RWPE1 (cell line): ENCODE measurements at regions not wholly inside any gene's neighbourhood (a gene's known extent, or its start where the extent isn't known, plus 50 kb on each side); places are given as distances from the start of the nearest gene placed in this dataset.

Source experiments
- CTCF ChIA-PET: fragments of 350-600 bp; sonication (Branson Sonifier 250); formaldehyde crosslinking; extraction: SDS; loops from one replicate; lab custom pipeline; 2021; lab: Yijun Ruan, JAX
- POLR2A ChIA-PET: fragments of 400-600 bp; formaldehyde crosslinking; extraction: SDS; loops from one replicate; lab custom pipeline; 2020; ENCODE audit warnings: antibody characterized with exemption; ENCODE audit not compliant: low non-redundant PET; lab: Yijun Ruan, JAX
- DNase-seq: peaks from one replicate; pipeline ENCODE4 v3.0.0; 2012; ENCODE audit warnings: low spot score
- H3K27ac ChIP-seq: fragments of 450-650 bp; 2 replicates; pipeline ENCODE4 v1.5.1; 2017
- TF ChIP-seq, protein P1 (sequence below): fragments of 450-650 bp; conservative IDR thresholded peaks from 2 replicates; pipeline ENCODE4 v1.5.1; 2017; ENCODE audit warnings: low read depth, mild to moderate bottlenecking

DNA sequence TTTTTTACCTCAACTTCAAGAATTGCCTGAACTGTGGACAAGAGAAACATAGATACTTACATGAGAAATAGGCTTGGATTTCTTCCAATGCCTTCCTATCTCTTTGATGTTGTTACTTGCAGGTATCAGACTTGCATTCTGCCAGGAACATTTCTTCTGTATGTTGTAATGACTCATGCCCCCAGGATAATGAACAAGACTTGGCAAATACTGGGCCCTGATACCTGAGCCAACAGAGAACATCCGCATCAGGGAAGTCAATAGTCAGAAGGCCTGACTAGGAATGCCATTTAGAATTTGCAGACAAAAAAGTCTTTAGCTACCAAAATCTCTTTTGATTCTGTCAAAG, 273.7 kb upstream of the KIRREL3 start:
- DNase-seq = peak; percentile 56
- ChIA-PET POLR2A (no interaction called here), CTCF (no interaction called here)
- TF ChIP-seq, protein P1, sequence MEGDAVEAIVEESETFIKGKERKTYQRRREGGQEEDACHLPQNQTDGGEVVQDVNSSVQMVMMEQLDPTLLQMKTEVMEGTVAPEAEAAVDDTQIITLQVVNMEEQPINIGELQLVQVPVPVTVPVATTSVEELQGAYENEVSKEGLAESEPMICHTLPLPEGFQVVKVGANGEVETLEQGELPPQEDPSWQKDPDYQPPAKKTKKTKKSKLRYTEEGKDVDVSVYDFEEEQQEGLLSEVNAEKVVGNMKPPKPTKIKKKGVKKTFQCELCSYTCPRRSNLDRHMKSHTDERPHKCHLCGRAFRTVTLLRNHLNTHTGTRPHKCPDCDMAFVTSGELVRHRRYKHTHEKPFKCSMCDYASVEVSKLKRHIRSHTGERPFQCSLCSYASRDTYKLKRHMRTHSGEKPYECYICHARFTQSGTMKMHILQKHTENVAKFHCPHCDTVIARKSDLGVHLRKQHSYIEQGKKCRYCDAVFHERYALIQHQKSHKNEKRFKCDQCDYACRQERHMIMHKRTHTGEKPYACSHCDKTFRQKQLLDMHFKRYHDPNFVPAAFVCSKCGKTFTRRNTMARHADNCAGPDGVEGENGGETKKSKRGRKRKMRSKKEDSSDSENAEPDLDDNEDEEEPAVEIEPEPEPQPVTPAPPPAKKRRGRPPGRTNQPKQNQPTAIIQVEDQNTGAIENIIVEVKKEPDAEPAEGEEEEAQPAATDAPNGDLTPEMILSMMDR = no peak
- H3K27ac ChIP-seq = no peak overlapping the region

DNA sequence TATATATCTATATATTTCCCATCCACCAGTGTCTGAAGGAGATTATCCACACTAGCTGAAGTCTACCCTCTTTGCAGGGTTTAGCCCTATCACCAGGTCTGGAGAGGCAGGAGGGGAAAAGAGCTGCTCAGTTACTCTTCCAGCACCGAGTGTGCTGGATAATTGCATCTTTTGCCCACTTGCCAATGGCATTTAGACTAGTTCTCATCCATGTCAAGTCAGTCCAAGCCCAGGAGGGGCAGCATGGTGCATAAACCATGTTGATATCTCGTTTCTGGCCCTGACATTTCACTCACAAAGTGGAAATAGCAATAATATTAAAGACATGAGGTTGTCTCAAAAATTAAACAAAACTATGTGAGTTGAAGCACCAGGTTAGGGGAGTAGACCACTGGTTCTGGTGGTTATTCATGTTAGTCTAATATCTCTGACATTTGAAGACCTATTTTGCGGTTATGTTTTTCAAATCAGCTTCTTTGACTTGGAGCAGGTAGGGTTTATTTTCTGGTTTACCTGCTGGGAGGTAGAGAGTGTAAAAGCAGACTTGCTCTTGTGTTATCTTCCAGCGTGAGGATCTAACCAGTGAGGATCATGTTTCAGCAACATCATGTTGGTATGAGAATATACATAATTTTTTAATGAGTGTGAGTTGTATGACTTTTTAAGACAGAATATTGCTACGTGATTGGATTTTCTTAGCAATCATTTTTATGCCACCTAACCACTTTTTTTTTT, 273.2 kb upstream of the KIRREL3 start:
- DNase-seq = no peak
- TF ChIP-seq, protein P1 = no peak
- POLR2A ChIA-PET = no interaction called here
- H3K27ac ChIP-seq = no peak overlapping the region
- CTCF ChIA-PET = no interaction called here

DNA sequence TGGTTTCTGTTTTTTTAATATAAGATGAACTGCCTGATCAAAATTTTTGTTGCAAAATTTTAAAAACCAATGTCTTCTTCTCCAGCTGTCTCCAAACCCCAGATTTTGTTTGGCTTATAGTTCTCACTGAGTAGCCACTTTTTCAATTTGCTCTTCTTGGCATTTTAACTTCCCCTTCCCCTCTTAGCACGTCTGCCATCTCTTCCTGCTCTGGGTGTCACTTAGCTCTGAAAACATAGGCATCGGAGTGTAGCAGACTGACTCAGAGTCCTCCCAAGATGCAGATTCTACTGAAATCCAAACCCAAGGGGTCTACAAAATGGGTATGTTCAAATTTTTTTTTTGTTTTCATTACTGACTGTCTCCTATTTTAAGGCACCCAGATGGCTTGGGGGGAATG, 270.3 kb upstream of the KIRREL3 start:
- POLR2A ChIA-PET = no interaction called here
- TF ChIP-seq, protein P1 = no peak
- DNase-seq = no peak
- CTCF ChIA-PET = no interaction called here
- no peak overlapping the region for H3K27ac ChIP-seq

DNA sequence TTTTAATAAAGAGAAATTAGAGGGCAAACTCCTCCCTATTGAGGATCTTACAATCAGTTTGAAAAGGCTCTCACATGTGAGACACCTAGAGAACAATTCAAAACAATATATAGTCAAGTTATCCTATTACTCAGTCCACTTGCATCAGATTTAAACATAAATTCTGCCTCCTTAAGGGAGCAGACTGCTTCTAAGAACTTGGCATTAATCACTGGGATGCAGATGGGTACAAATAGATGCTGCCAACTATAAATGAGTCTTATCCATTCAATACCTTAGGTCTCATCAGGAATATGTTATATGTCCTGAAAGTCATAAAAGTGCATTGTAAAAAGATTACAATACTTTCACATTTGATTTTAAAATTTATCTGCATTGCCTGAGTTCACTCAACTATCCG, 269.3 kb upstream of the KIRREL3 start:
- TF ChIP-seq, protein P1 = no peak
- DNase-seq = no peak
- POLR2A ChIA-PET = no interaction called here
- CTCF ChIA-PET = no interaction called here
- H3K27ac ChIP-seq = no peak overlapping the region

DNA sequence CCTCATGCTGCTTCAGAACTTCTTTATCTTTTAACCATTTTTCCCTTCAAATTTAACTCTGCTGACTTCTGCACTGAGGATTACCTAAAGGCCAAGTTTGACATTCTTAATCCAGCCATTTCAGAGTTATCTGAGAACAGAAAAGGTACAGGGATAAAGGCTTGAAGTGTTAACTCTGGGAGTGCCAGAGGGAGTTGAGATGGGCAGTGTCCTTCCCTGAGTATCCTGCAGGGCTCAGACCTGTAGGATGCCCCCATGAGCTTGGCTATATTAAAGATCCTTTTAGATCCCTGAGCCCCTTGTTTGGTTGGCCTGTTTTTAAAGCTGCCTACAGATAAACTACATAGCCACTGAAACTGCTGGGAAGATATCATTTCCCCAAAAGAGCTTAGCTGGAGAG, 268.4 kb upstream of the KIRREL3 start:
- TF ChIP-seq, protein P1 = no peak
- no peak for DNase-seq
- H3K27ac ChIP-seq = no peak overlapping the region
- POLR2A ChIA-PET = no interaction called here
- CTCF ChIA-PET = no interaction called here

DNA sequence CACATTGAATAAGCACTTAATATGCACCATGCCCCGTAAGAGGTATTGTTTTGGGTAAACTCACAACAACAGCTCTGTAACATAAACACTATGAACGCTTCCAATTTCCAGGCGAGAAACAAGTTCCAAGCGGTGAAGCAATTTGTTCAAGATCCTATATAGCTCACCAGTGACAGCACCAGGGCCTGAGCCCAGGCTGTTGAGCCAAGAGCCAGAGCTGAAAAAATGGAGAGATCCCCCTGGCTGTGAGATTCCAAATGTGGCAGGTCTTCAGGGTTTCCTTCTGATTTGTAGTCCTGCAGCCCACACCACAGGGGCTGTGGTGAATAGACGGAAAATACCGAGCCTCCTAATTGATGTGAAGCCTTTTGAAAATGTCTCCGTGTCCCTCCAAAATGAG, 268.0 kb upstream of the KIRREL3 start:
- no peak overlapping the region for H3K27ac ChIP-seq
- TF ChIP-seq, protein P1 = no peak
- ChIA-PET CTCF (no interaction called here), POLR2A (no interaction called here)
- DNase-seq = no peak
